Left renal cortex interstitium (tissue), 4 donors: ENCODE measurements at regions not wholly inside any gene's neighbourhood (a gene's known extent, or its start where the extent isn't known, plus 50 kb on each side); places are given as distances from the start of the nearest gene placed in this dataset.
A peak's percentile ranks its signal among the peaks of the same experiment; 100 is the strongest.

Experiments used
- DNase-seq, 4 donors: peaks; one replicate each; pipeline ENCODE4 v3.0.0-alpha.2; 2013; ENCODE audit warnings: low read depth in 4 of 4, low spot score in 2 of 4, missing footprints in 1 of 4

GRCh38 chr1:67991546-67991945 is 58.9 kb downstream of the DIRAS3 start:
- no peak for DNase-seq

GRCh38 chr1:67988066-67988465 is 62.4 kb downstream of the DIRAS3 start:
- DNase-seq: no peak

GRCh38 chr1:67987046-67987799 is 63.2 kb downstream of the DIRAS3 start:
- DNase-seq: no peak

- no peak for DNase-seq
Measured at GRCh38 chr1:67983867-67984266, 66.6 kb downstream of the DIRAS3 start.

GRCh38 chr1:67980028-67980427 is 70.4 kb downstream of the DIRAS3 start:
- no peak for DNase-seq

- DNase-seq: no peak
Measured at GRCh38 chr1:67979532-67979931, 70.9 kb downstream of the DIRAS3 start.

GRCh38 chr1:67978890-67979516 is 71.4 kb downstream of the DIRAS3 start:
- DNase-seq: no peak

- DNase-seq: no peak
Measured at GRCh38 chr1:67977756-67978155, 72.7 kb downstream of the DIRAS3 start.

GRCh38 chr1:67973051-67973450 is 77.4 kb downstream of the DIRAS3 start:
- no peak for DNase-seq

- DNase-seq: no peak
Measured at GRCh38 chr1:67970088-67970487, 80.3 kb downstream of the DIRAS3 start.

- no peak for DNase-seq
Measured at GRCh38 chr1:67969446-67969845, 81.0 kb downstream of the DIRAS3 start.

GRCh38 chr1:67966666-67967009 is 83.8 kb downstream of the DIRAS3 start:
- DNase-seq: no peak

GRCh38 chr1:67965995-67966665 is 84.3 kb downstream of the DIRAS3 start:
- no peak for DNase-seq

GRCh38 chr1:67963263-67963662 is 87.2 kb downstream of the DIRAS3 start:
- no peak for DNase-seq

GRCh38 chr1:67960766-67961165 is 89.7 kb downstream of the DIRAS3 start:
- no peak for DNase-seq

GRCh38 chr1:67958472-67958871 is 92.0 kb downstream of the DIRAS3 start:
- DNase-seq: no peak

GRCh38 chr1:67957066-67957465 is 93.4 kb downstream of the DIRAS3 start:
- peak in 1 of 4 donors; percentile 31 for DNase-seq

- DNase-seq: no peak
Measured at GRCh38 chr1:67956116-67956515, 94.3 kb downstream of the DIRAS3 start.

GRCh38 chr1:67955591-67955990 is 94.8 kb downstream of the DIRAS3 start:
- DNase-seq: no peak

GRCh38 chr1:67953301-67953700 is 97.1 kb downstream of the DIRAS3 start:
- no peak for DNase-seq

GRCh38 chr1:67952071-67952470 is 98.4 kb downstream of the DIRAS3 start:
- DNase-seq: no peak

GRCh38 chr1:67951014-67951413 is 99.4 kb downstream of the DIRAS3 start:
- DNase-seq: no peak
